Parathyroid adenoma (tissue), 2 donors: ENCODE measurements at regions not wholly inside any gene's neighbourhood (a gene's known extent, or its start where the extent isn't known, plus 50 kb on each side); places are given as distances from the start of the nearest gene placed in this dataset.

Source experiments
- H2AFZ ChIP-seq: fragments of 300-600 bp; sonication (generic); one replicate; pipeline ENCODE4 v1.7.0; 2017; ENCODE audit warnings: antibody characterized with exemption, mild to moderate bottlenecking
- H3K27ac ChIP-seq: fragments of 300-600 bp; sonication (generic); one replicate; pipeline ENCODE4 v1.7.0; 2017
- H3K27me3 ChIP-seq: fragments of 300-600 bp; sonication (generic); one replicate; pipeline ENCODE4 v1.7.0; 2017; ENCODE audit warnings: low read length; ENCODE audit not compliant: control insufficient read depth, insufficient read depth
- H3K36me3 ChIP-seq: fragments of 300-600 bp; sonication (generic); one replicate; pipeline ENCODE4 v1.7.0; 2017; ENCODE audit warnings: low read length; ENCODE audit not compliant: control insufficient read depth, insufficient read depth
- H3K4me1 ChIP-seq: fragments of 300-600 bp; sonication (generic); one replicate; pipeline ENCODE4 v1.7.0; 2017; ENCODE audit warnings: control low read depth
- H3K4me2 ChIP-seq: fragments of 300-600 bp; sonication (generic); one replicate; pipeline ENCODE4 v1.7.0; 2017; ENCODE audit warnings: low read length
- H3K4me3 ChIP-seq: fragments of 300-600 bp; sonication (generic); one replicate; pipeline ENCODE4 v1.7.0; 2017; ENCODE audit warnings: low read depth, low read length
- H3K79me2 ChIP-seq: fragments of 300-600 bp; sonication (generic); one replicate; pipeline ENCODE4 v1.7.0; 2017; ENCODE audit warnings: control low read depth
- H3K9ac ChIP-seq: fragments of 300-600 bp; sonication (generic); one replicate; pipeline ENCODE4 v1.7.0; 2017; ENCODE audit warnings: mild to moderate bottlenecking
- H3K9me3 ChIP-seq: fragments of 300-600 bp; sonication (generic); one replicate; pipeline ENCODE4 v1.7.0; 2017; ENCODE audit warnings: low read length; ENCODE audit not compliant: control insufficient read depth
- CTCF ChIP-seq: fragments of 300-600 bp; sonication (generic); IDR thresholded peaks from one replicate; pipeline ENCODE4 v1.7.0; 2017; ENCODE audit warnings: antibody characterized with exemption, mild to moderate bottlenecking
- donor health status: primary hyperparathyroidism.

- Histone ChIP-seq H3K9me3 (no peaks in the 10 kb centered on the region), H3K36me3 (no peaks in the 10 kb centered on the region), H3K4me3 (no peak overlapping the region), H3K4me1 (no peaks in the 10 kb centered on the region), H3K27me3 (no peaks in the 10 kb centered on the region), H3K27ac (no peak overlapping the region), H2AFZ (no peak overlapping the region), H3K79me2 (no peaks in the 10 kb centered on the region), H3K4me2 (no peak overlapping the region), H3K9ac (no peak overlapping the region)
- no peak for TF ChIP-seq CTCF
Observed at GRCh38 chr17:33983824-33984574, 271.1 kb upstream of the CCL2 start.

GRCh38 chr17:33986088-33986487 lies 269.0 kb upstream of the CCL2 start:
- no peaks in the 10 kb centered on the region for H3K79me2 ChIP-seq
- no peak overlapping the region for H3K4me2 ChIP-seq
- TF ChIP-seq CTCF = no peak
- no peak overlapping the region for H3K4me3 ChIP-seq
- no peaks in the 10 kb centered on the region for H3K4me1 ChIP-seq
- no peak overlapping the region for H3K9ac ChIP-seq
- H2AFZ ChIP-seq = no peak overlapping the region
- no peak overlapping the region for H3K27ac ChIP-seq
- H3K36me3 ChIP-seq = no peaks in the 10 kb centered on the region
- no peaks in the 10 kb centered on the region for H3K9me3 ChIP-seq
- H3K27me3 ChIP-seq = peaks cover 2% of the 10 kb centered on the region

- TF ChIP-seq CTCF = no peak
- H3K79me2 ChIP-seq = no peaks in the 10 kb centered on the region
- no peaks in the 10 kb centered on the region for H3K36me3 ChIP-seq
- peaks cover 2% of the 10 kb centered on the region for H3K27me3 ChIP-seq
- H3K9me3 ChIP-seq = no peaks in the 10 kb centered on the region
- no peak overlapping the region for H3K27ac ChIP-seq
- no peaks in the 10 kb centered on the region for H3K4me1 ChIP-seq
- H3K4me3 ChIP-seq = no peak overlapping the region
- no peak overlapping the region for H2AFZ ChIP-seq
- no peak overlapping the region for H3K4me2 ChIP-seq
- H3K9ac ChIP-seq = no peak overlapping the region
Observed at GRCh38 chr17:33986566-33986965, 268.5 kb upstream of the CCL2 start.

GRCh38 chr17:33987162-33987561 lies 267.9 kb upstream of the CCL2 start:
- Histone ChIP-seq H3K9ac (no peak overlapping the region), H3K4me1 (no peaks in the 10 kb centered on the region), H2AFZ (no peak overlapping the region), H3K9me3 (no peaks in the 10 kb centered on the region), H3K4me3 (no peak overlapping the region), H3K27ac (no peak overlapping the region), H3K36me3 (no peaks in the 10 kb centered on the region), H3K27me3 (peaks cover 2% of the 10 kb centered on the region), H3K4me2 (no peak overlapping the region), H3K79me2 (no peaks in the 10 kb centered on the region)
- no peak for TF ChIP-seq CTCF
